LNCaP clone FGC (cell line): ENCODE measurements at regions not wholly inside any gene's neighbourhood (a gene's known extent, or its start where the extent isn't known, plus 50 kb on each side); places are given as distances from the start of the nearest gene placed in this dataset.
A peak's percentile ranks its signal among the peaks of the same experiment; 100 is the strongest.

ENCODE experiments used
- DNase-seq: peaks from one replicate; pipeline ENCODE4 v3.0.0-alpha.2; 2011; ENCODE audit warnings: low read depth
- H3K4me3 ChIP-seq: 2 replicates; pipeline ENCODE4 v1.5.1; 2011; ENCODE audit warnings: mild to moderate bottlenecking, low read depth, low read length, control low read depth
- TF ChIP-seq, protein P1 (sequence below): IDR thresholded peaks from 2 replicates; pipeline ENCODE4 v1.5.1; 2012; ENCODE audit warnings: mild to moderate bottlenecking; ENCODE audit not compliant: control insufficient read depth, insufficient read depth; ENCODE audit errors: extremely low read depth

DNA sequence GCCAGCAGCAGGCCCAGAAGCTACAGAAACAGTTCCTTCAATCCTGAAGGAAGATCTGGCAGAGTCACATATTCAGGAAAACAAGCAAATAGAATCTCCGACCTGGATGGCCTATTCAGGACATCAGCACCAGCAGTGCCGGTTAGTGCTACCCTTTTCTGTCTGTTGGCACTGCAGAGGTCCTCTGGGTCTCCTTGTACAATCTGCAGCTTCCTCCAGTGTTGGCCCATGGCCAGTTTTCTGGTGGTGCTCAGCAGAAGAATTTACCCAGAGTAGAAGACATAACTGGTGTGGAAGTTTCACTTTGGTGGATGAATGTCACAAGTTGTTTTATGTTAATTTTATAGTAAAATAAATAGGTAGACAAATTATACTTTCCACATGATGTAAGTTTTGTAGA, 498.1 kb downstream of the COG6 start:
- DNase-seq, result no peak
- no peak overlapping the region for H3K4me3 ChIP-seq

DNA sequence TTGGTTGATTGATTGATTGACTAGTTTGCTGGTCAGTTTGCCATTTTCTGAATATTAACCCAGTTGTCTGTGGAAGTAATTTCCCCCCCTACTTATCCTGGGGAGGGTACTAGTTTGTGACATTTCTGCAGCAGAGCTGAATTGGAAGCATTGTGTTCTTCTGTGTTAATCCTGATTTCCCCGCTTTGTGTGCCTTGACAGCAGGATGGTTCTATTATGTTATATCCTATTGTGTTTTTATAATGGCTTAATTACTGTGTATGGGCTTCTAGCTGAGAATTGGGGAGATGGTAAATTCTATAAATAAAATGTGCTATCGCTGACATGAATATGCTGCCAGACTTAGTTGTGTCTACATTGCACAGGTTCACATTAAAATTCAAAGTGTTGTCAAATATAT, 499.7 kb downstream of the COG6 start:
- DNase-seq, result no peak
- TF ChIP-seq, protein P1, sequence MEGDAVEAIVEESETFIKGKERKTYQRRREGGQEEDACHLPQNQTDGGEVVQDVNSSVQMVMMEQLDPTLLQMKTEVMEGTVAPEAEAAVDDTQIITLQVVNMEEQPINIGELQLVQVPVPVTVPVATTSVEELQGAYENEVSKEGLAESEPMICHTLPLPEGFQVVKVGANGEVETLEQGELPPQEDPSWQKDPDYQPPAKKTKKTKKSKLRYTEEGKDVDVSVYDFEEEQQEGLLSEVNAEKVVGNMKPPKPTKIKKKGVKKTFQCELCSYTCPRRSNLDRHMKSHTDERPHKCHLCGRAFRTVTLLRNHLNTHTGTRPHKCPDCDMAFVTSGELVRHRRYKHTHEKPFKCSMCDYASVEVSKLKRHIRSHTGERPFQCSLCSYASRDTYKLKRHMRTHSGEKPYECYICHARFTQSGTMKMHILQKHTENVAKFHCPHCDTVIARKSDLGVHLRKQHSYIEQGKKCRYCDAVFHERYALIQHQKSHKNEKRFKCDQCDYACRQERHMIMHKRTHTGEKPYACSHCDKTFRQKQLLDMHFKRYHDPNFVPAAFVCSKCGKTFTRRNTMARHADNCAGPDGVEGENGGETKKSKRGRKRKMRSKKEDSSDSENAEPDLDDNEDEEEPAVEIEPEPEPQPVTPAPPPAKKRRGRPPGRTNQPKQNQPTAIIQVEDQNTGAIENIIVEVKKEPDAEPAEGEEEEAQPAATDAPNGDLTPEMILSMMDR, result no peak
- H3K4me3 ChIP-seq, result no peak overlapping the region

More for the DNA sequence above, 498.1 kb downstream of the COG6 start:
- TF ChIP-seq, protein P1, result no peak

DNA sequence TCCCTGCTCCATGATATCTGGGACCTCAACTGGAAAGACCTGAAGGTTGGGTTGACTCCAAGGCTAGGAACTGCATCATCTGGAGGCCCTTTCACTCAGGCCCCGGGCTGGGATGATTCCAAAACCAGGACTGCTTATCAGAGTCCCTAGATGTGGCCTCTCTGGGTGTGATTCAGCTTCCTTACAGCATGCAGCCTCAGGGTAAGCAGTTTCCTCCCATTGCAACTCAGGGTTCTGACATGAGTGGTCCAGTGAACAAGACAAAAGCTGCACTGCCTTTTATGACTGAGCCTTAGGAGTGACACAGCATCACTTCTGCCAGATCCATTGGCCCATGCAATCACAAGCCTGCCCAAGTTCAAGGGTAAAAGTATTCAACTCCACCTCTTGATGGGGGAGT, 502.8 kb downstream of the COG6 start:
- no peak overlapping the region for H3K4me3 ChIP-seq
- TF ChIP-seq, protein P1, result no peak
- DNase-seq, result no peak

DNA sequence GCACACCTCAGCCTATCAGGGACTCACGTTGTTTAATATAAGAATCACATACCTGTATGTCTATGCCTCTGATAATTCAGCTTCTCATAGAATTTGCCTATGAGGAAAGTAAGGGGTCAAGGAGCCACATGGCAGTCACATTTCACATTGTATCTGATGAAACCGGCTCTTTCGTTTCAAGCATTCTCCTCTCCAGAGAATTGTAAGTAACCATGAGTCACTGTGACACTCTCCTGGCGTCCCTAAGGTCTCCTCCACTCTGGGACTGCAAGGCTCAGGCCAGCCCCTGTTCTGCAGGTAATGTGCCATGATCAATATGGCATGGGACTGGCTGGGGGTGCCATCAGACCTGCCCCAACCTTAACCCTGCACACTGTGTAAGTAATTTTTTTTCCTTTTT, 503.3 kb downstream of the COG6 start:
- no peak for DNase-seq
- H3K4me3 ChIP-seq, result no peak overlapping the region
- TF ChIP-seq, protein P1, result no peak

DNA sequence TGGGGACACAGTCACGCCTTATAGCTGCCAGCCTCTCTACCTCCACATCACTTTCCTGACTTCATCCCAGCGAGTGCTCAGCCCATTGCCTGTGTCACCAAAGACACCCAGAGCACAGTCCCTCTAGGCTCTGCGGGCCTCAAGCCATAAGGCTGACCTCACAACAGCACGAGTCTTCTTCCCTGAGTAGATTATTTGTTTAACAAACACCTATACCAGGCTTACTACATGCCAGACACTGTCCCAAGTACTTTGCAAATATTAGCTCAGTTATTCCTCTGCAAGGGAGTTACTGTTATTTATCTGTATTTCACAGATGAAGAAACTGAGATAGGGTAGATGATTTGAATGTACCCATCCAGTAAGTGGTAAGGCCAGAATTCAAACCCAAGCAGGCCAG, 504.3 kb downstream of the COG6 start:
- H3K4me3 ChIP-seq, result no peak overlapping the region
- TF ChIP-seq, protein P1, result no peak
- peak; percentile 78 for DNase-seq

DNA sequence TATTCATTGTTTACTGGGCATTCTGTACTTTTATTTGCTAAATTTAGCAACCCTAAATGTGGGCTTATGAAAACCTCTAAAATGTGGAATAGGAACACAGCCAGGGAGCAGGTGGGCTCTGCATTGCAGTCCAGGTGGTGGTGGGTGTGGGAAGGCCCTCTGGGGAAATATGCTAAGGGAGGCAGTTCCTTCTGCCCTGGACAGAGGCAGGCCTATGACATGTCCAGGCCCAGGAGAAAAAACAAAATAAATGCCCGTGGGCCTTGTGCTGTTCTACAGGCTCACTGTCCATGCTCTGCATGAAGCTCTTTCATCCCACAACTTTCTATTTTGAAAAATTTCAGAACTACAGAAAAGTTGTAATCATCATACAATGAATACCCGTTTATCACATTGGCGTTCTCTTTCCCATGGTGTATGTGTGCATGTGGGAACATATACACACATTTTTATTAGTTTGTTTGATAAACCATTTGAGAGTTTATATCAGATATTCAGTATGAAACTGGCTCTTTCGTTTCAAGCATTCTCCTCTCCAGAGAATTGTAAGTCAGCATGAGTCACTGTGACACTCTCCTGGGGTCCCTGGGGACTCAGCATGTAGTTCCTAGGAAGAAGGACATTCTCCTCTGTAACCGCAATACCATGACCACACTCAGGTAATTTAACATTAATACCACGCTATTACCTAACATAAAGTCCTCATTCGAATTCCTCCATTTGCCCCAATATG, 505.3 kb downstream of the COG6 start:
- H3K4me3 ChIP-seq, result no peak overlapping the region
- TF ChIP-seq, protein P1, result no peak
- DNase-seq, result no peak

DNA sequence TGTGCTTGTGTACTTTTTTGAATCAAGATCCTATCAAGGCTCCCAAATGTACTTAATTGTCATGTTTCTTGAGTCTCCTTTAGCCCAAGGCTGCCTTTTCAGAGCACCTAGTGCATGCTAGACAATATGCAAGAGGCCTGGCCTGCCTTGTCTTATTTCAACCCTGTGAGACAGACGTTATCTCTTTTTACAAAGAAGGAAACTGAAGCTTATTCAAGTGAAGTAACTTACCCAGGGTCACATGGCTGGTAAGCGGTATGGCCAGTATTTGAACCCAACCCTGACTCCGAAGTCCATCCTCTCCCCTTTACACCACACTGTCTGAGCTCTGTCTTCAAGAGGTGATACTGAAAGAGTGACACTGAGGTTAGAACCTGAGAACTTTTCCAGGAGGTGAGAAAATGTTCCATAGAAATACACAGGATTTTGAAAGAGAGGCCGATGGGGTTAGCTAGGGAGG, 505.1 kb downstream of the FOXO1 start:
- TF ChIP-seq, protein P1, result no peak
- no peak for DNase-seq
- H3K4me3 ChIP-seq, result no peak overlapping the region
